ENCODE measurements at regions not wholly inside any gene's neighbourhood (a gene's known extent, or its start where the extent isn't known, plus 50 kb on each side); places are given as distances from the start of the nearest gene placed in this dataset.
A peak's percentile ranks its signal among the peaks of the same experiment; 100 is the strongest.

DNA sequence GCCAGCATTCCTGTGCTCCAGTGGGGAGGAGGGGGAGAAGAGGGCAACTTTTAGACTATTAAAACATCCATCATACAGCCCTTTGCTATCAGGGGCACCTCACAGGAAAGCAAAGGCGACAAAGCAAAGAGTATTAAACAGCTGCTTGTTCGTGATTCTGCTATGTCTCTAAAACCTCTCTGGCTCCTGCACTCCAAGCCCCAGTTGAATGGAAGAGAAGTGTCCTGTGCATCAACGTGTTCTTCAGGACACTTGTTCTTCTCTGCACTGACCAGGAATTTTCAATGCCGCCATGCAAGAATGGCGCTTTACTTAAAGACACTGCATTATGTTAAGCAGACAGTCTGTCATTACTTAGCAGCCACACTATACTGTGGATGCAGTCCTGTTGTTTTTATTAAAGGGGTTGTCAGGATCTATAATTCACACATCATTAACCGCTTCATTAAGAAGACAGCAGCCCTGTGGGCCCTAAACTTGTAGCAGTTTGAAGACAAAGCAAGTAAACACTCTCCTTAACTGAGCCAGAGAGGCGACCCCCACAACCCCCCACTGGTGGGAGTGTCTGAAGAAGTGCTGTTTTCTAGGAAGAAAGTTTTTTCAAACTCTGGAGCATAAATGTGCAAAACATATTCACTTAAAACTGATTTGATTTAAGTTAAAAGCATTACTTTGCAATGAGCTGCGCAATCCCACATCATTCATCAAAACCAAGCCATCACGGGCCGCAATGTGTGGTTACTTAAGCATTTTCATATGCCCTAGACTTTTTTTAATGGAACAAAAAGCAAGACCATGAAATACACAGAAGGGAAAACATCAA lies 164.5 kb downstream of the ZNF608 start:
- DNase-seq: no peak

DNA sequence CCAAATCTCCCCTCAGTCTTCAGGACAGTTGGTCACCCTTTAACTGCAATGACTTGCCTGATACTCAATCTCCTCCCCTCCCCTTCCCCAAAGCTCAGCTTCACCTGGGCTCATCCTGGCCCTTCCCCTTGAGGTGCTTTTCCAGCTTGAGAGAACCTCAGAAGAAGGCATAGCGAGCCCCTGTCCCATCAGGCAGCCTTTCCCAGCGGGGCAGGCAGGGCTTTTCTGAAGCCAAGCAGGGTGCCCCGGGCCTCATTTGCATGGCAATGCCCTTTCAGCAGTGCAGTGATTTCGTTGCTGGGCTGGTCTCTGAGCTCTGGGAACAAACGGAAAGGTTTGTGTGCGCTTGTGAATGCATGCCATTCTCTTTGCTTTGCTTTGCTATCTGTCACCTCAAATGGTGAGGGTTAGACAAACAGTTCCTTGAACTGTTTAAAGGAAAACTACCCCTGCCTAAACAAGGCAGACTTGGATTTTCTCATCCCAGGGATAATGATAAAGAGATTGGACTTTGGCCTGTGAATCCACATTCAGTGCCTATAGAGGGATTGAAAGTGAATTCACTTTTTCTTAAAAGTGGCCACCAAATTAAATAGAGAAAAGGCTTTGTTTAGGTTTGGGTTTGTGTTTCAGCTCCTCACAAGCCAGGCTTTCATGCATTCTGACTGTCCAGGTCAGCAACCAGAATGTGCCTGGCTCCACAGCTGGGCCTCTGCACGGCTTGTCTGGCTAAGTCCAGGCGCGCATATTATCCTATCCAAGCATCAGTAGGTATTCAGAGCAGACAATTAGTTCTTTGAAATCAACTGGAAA lies 165.3 kb downstream of the ZNF608 start:
- DNase-seq: no peak

DNA sequence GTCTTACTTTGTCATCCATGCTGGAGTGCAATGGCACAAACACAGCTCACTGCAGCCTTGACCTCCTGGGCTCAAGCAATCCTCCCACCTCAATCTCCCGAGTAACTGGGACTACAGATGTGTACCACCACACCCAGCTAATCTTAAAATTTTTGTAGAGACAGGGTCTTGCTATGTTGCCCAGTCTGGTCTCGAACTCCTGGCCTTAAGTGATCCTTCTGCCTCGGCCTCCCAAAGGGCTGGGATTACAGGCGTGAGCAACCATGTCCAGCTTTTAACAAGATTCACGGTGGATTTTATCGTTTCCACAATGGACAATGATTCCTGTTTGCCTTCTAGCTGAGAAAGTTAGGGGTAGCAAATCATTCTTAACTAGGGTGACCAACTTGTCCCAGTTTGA lies 165.9 kb downstream of the ZNF608 start:
- no peak for DNase-seq

DNA sequence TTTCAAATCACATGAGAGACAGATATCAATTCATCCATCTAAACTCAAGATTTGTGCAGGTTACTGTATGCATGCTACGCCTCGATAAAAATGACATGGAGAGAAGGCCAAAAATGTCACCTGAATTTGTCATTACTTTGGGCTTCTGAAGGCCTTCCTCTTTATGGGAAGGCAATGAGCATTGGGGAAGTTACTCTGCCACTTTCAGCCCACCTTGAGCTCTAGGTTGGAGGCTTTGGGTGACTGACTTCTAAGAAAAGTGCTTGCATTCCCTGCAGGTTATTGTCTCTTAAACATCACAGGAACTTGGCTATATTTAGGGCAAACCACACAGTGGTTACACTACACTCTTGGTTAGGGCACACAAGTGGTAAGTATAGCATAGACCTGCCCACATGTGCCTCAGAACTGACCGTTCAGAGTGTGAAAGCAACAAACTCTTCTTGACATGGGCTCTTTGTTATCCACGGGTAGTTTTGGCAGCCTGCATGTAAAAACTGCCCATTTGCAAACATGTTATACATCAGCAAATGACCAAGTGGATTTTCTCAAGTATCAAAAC lies 169.5 kb downstream of the ZNF608 start:
- DNase-seq: no peak

DNA sequence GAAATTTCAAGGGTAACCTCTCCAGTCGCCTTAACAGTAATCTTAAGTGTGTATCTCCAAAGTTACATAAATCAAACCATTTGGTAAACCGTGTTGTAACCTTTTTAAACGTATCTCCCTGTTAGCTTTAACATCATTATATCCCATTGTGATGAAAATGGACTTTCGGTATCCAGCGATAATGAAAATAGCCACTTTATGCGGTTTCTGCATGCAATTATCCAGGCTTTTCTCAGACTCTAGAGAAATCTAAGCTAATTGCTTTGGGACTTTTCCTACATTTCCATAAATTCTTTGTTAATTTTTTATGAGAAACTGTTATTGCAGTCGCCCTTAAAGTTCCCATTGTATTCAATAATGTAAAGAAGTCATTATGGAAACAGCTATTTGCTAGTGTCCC lies 170.7 kb downstream of the ZNF608 start:
- no peak for DNase-seq

DNA sequence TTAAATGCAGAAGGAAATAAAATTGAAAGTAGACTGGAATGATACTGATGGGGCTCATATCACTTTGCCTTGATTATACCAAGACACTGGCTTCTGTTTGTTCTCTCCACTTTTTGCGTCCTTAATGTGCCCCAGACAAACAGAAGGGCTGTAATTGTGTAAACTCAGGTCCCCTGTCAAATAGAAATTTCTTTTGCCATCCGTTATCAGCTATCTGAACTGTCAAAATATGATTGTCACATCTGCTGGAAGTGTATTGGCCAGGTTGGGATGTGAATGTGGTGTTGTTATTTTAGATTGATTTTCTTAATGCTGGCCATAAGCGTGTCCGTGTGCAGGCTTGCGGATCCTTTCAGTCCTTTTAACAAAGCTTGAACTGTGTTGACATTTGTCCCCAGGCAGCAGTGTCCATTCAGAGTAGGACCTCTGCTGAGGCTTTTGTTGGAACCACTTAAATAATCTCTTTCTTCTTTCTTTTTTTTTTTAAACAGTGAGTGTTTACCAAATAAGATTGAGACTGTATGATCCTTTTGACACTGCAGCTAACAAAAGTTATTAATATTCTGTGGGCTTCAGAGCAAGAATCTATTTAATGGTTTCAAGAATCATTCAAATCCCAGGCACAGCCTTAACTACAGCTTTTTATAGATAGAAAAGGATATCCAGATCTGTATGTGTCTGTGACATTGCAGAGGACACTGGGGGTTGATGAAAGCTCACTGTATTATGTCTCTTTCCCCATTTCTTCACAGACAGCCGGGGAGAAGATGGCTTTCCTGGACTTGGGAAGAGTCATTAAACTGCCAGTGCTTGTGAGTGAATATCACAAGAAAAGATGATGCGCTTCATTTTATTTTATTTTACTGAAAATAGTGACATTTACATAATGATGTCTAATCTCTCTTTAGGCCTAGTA lies 171.7 kb downstream of the ZNF608 start:
- DNase-seq: no peak

DNA sequence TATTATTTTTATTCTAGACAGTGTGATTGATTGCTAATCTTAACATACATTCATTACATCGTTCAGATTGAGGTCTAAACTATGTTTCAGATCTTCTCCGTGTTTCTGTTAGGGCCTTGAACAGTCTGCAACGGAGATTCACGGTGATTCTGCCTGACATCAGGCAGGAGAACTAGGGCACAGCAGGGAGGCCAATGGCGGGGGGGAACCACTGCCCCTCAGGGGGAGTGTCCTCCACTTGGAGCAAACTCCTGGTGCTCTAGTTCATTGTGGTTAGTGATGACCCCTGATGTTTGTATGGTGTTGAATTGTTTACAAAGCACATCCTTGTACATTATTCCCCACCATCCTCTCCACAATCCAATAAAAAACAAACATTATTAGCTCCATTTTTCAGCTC lies 173.5 kb downstream of the ZNF608 start:
- DNase-seq: no peak

DNA sequence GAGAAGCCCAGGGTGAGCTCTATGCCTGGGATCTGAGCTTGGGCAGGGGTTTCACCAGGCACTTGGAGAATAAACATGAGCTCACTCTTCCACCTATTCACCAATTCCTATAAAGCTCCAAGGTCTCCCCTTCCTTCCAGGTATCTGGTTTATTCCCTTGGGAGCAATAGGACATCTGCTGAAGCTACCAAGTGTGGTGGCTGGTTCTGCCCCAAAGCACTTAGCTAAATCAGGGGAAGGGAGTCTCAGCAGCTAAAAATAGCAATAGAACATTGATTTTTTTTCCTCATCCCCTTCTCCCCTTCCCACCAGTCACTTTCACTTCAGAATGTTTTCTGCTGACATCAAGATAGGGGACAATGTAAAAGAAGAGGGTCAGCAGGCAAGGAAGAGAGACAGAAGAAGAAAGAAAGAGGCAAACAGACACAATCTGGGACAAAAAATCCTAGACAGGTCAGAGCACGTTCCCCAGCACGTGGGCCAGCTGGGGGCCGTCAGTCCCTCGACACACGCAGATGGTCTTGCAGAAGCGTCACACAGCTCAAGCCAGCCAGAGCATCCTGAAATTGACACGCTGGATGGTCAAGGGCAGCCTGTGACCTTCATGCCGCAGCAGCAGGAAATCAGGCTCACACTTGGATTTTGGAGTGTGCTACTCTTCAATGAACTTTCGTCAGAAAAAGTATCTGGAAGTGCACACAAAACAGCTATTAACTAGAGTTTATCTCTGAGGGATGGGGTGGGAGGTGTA lies 176.0 kb downstream of the ZNF608 start:
- DNase-seq: peak; percentile 40 to 74

DNA sequence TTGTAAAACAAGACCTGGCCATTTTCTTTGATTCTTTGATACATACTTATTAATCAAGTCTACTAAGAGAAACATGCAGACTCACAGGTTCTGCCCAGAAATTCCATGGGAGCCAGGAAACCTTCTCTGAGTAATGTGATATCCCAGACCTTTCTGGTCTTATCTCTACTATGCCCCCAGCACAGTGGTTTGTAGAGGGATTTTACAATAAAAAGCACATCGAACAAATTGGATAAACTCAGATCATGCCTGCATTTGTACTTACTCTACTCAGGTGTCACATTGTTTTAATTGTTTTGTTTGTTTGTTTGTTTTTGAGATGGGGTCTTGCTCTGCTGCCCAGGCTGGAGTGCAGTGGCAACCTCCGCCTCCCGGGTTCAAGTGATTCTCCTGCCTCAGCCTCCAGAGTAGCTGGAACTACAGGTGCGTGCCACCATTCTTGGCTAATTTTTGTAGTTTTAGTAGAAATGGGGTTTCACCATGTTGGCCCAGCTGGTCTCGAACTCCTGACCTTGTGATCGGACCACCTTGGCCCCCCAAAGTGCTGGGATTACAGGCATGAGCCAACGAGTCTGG lies 179.5 kb downstream of the ZNF608 start:
- DNase-seq: no peak

DNA sequence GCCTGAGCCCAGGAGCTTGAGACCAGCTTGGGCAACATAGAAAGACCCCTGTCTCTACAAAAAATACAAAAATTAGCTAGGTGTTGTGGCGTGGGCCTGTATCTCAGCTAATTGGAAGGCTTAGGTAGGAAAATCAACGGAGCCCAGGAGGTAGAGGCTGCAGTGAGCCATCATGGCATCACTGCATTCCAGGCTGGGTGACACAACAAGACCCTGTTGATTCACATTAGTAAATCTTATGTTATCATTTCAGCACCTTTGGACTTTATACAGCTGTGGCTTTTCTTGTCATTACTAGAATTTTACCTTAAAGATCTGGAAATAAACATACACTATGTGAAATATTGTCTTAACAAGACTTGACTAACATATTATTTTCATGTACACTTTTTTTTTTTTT lies 185.0 kb downstream of the ZNF608 start:
- no peak for DNase-seq

DNA sequence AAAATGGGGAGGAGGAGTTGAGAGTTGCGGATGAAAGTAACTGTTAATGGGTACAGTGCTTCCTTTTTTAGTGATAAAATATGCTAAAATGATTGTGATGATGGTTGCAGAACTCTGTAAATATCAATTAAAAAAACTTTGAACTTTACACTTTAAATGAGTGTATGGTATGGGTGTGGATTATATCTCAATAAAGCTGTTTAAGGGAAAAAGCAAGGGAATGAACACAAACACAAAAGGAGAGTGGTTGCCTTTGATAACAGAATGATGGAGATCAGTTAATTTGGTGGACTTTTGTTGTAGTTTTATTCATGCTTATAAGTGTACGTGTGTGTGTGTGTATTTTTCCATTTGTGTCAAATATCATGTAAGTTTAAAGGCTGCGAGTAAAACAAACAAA lies 186.1 kb downstream of the ZNF608 start:
- no peak for DNase-seq

DNA sequence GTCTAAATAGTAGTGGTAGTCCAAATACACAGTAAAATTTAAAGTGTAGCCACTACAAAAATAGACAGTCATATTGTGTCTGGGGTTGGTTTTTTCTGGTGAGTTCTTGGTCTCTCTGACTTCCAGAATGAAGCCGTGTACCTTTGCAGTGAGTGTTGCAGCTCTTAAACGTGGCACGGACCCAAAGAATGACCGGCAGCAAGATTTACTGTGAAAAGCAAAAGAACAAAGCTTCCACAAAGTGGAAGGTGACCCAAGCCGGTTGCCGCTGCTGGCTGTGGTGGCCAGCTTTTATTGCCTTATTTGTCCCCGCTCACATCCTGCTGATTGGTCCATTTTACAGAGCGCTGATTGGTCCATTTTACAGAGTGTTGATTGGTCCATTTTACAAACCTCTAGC lies 188.7 kb downstream of the ZNF608 start:
- DNase-seq: no peak

DNA sequence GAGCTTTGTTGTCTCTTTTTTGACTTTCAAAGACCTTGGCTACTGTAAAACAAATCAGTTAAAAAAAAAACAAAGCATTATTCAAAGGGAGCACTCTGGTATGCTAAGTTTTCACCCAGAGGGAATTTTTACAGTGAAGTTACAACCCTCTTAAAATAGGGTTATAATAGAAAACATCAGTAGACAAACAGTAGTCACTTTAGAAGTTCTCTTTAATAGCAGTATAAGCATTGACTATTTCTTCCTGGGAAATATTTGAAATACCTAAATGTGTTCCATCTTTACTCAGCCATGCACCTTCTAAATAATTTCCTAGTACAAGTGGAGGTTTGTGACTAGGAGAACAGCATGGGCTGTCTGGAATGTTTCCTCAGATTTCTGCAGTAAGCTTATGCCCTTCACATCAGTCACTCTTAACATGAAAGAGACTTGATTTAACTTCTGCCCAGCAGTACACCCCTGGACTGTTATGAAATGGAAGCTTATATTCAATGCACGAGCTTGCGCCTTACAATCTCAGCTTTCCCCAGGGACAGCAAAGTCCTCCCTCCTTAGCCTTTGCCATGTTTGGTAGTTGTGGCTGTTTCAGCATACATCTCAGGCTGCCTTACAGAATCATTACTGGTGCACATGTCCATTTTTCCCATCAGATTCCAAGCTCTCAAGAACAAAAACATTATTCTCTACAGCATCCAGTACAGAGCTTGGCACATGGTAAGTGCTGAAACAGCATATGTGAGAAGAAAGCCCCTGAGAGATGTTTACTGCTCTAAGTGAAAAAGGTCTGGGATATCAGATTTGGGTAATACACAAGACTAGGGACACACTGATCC lies 191.5 kb downstream of the ZNF608 start:
- no peak for DNase-seq

DNA sequence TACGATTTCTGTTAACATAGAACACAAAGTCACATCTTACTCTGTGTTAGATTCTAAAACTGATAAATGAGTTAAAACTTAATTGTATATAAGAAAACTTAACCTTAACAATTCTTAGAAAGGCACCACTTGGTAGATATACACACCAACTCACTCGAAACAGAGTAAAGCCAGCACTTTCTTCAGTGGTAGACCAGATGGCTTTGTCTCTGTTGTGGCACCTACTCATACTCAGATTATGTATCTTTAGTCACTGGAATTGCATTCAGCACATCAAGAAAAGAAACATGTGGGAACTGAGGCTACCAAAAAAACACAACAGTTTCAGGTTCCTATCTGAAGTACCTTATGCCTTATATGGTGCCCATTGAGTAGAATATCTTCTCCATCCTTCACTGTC lies 192.5 kb downstream of the ZNF608 start:
- DNase-seq: peak in 1 of 2 experiments; percentile 32

DNA sequence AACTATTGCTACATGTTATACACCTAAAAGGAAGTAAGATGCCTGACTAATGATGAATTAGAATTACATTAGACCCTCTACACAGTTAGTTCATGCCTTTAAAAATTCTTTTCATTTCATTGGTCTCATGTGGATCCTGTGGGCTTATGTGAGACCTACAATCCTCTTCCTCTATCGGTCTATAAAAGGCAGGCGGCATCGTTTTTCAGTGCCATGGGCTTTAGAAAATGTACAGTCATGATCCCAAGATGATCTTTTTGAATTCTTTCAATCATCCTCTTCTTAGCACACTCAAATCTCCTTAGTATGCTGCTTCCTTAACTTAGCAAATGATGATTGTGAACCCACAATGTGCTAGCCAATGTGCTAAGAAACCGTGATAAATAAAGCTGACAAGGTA lies 193.9 kb downstream of the ZNF608 start:
- no peak for DNase-seq

DNA sequence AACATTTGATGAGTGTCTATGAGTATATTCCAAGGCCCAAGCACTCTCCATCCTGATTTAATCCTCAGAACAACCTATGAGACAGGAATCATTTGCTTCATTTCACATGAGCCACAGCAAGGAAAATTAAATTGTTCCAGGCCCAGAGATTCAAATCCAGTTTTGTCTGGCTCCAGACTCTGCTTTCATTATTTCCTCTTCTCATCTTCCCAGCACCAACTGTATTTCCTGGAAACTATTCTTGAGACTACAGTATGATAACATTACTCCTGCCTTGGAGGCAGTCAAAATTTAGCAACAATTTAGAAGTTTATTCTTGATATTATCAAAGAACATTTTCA lies 194.5 kb downstream of the ZNF608 start:
- no peak for DNase-seq

DNA sequence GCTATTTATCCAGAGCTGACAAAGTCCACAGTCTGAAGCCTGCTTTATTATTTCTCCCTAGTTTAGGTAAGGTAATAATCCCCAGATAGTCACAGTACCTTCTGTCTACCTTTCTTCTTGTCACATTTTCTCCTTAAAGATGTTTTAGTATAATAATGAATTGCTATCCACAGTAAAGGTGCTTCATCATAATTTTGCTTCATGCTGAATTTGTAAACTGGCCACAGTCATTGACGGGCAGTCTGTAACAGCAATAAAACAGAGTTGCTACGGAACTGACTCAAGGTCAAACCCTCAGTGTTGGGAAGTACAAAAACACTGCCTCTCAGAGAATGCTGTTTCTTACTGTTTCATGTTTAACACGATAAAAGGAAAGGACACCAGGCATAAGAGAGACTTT lies 195.7 kb downstream of the ZNF608 start:
- DNase-seq: no peak

DNA sequence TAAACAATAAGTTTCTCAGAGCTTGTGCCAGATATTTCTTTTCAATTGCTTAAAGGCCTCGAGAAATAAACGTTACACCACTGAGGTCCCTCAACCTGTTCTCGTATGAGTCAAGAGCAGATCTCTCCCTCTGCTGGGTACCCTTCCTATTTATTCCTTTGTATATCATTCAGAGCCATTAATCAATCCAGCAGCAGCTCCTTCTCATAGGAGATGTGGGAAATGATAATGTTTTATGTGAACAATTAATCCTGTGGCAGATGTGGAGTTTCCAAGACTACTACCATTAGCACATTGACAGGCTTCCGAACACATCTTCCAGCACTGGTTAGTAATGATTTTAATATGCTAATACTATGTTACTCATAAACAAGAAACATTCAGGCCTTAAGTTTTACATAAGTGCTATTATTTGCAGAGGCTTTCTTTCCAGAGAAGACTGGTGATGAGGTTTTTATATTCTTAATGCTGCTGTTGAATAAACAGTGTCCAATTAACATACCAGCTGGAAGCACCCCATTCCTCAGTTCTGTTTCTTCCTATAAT lies 196.5 kb downstream of the ZNF608 start:
- DNase-seq: no peak

DNA sequence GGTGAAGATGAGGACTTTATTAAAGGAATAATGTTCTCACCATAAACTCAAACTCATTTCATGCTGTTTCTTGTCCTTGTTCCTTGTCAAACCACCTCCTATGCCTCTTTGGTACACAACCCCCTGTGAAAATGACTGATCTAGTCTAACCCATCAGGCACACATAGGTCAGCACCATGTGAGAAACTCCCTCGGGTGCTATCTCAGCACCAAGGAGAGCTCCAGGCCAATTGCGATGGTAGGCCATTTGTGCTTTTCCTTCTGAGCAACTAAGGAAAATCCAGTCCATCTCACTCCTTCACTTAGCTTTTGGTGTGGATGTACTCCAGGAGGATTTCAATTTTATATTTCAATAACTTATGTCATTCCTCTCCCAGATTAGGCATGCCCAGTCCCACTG lies 199.8 kb downstream of the ZNF608 start:
- DNase-seq: no peak

DNA sequence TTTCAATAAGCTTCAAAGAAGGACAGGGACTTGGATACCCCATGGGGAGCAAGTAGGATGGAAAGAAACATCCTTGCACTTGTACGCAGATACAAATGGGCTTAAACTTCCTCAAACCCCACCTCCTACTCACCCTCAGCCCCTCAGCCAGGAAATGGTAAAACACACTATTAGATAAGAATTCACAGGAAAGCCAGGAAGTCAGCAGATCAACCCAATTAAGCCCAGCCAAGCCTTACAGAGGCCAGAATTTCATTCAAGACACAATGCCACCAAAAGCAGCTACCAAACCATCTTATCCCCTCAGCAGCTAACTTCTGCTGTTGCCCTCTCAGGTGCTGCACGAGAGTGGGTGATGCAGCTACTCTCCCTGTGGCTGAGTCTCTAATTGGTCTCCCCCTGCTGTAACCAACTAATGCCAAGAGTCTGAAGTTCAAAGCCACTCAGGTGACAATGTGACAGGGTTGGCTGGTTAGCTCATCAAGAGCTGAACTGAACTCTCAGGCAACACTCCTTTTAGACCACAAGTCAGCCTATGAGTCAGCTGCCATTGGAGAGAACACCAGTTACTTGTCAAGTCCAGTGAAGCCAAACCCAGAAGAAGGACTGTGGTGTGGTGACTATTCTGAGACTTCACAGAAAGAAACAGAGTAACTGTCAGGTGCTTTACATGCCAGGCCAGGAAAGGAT lies 201.9 kb downstream of the ZNF608 start:
- DNase-seq: no peak
